Osteoblast (primary cell): ENCODE measurements at regions not wholly inside any gene's neighbourhood (a gene's known extent, or its start where the extent isn't known, plus 50 kb on each side); places are given as distances from the start of the nearest gene placed in this dataset.

Experiments used
- DNase-seq: peaks from one replicate; pipeline ENCODE4 v3.0.0; 2011; ENCODE audit warnings: low spot score, mixed read lengths; ENCODE audit not compliant: insufficient read length; ENCODE audit errors: missing footprints
- H2AFZ ChIP-seq: 2 replicates; pipeline ENCODE4 v1.6.0; 2011; ENCODE audit warnings: mild to moderate bottlenecking, low read length
- H3K27ac ChIP-seq: 2 replicates; pipeline ENCODE4 v1.5.1; 2011; ENCODE audit warnings: mild to moderate bottlenecking, low read depth, low read length, moderate library complexity
- H3K27me3 ChIP-seq: 2 replicates; pipeline ENCODE4 v1.6.0; 2012; ENCODE audit warnings: mild to moderate bottlenecking, control low read depth, inconsistent platforms, low read length, moderate library complexity; ENCODE audit not compliant: insufficient read depth
- H3K36me3 ChIP-seq: 2 replicates; pipeline ENCODE4 v1.5.1; 2011; ENCODE audit warnings: mild to moderate bottlenecking, low read length, control low read depth, moderate library complexity; ENCODE audit not compliant: insufficient read depth
- H3K4me1 ChIP-seq: 2 replicates; pipeline ENCODE4 v1.5.1; 2011; ENCODE audit warnings: mild to moderate bottlenecking, low read length, control low read depth, moderate library complexity; ENCODE audit not compliant: insufficient read depth
- H3K4me2 ChIP-seq: 2 replicates; pipeline ENCODE4 v1.6.0; 2011; ENCODE audit warnings: mild to moderate bottlenecking, low read length; ENCODE audit not compliant: insufficient read depth
- H3K4me3 ChIP-seq: fragments of 200-600 bp; sonication (generic); 3 replicates; pipeline ENCODE4 v1.5.1; 2012; ENCODE audit warnings: mild to moderate bottlenecking, low read length, inconsistent platforms; ENCODE audit not compliant: insufficient read depth
- H3K79me2 ChIP-seq: 2 replicates; pipeline ENCODE4 v1.6.0; 2012; ENCODE audit warnings: mild to moderate bottlenecking, low read length, control low read depth, inconsistent platforms; ENCODE audit not compliant: insufficient read depth
- H3K9me3 ChIP-seq: 2 replicates; pipeline ENCODE4 v1.5.1; 2011; ENCODE audit warnings: low read depth, low read length, control low read depth
- H4K20me1 ChIP-seq: 2 replicates; pipeline ENCODE4 v1.6.0; 2012; ENCODE audit warnings: mild to moderate bottlenecking, low read length, control low read depth; ENCODE audit not compliant: insufficient read depth
- TF ChIP-seq, protein P1 (sequence below): IDR thresholded peaks from 2 replicates; pipeline ENCODE4 v1.5.1; 2011; ENCODE audit warnings: mild to moderate bottlenecking, low read depth, low read length, moderate library complexity; ENCODE audit errors: extremely low read depth

DNA sequence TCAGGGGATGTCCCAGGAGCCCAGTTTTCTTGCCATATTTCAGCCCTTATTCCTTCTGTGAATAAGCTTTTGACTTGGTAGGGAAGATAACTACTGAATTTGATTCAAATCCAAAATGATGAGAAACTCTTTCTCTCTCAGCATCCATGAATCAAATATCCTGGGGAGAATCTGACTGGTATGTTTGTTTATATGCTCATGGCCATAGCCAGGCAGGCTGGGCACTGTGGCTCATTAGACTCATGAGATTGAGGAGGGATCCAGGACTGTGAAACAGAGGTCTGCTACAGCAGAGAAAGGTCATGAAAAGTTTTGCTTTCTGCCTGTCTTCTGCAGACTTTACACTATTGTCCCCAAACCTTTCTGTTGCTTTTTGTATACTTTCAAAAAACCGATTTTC, 346.4 kb upstream of the ATP2B1 start:
- DNase-seq, result peak; percentile 38
- Histone ChIP-seq H3K27ac (no peak overlapping the region), H2AFZ (no peak overlapping the region), H3K27me3 (no peaks in the 10 kb centered on the region), H3K79me2 (no peaks in the 10 kb centered on the region), H3K9me3 (no peaks in the 10 kb centered on the region), H3K4me1 (peaks cover 21% of the 10 kb centered on the region), H4K20me1 (no peaks in the 10 kb centered on the region), H3K4me3 (no peak overlapping the region), H3K36me3 (no peaks in the 10 kb centered on the region), H3K4me2 (no peak overlapping the region)
- TF ChIP-seq, protein P1, sequence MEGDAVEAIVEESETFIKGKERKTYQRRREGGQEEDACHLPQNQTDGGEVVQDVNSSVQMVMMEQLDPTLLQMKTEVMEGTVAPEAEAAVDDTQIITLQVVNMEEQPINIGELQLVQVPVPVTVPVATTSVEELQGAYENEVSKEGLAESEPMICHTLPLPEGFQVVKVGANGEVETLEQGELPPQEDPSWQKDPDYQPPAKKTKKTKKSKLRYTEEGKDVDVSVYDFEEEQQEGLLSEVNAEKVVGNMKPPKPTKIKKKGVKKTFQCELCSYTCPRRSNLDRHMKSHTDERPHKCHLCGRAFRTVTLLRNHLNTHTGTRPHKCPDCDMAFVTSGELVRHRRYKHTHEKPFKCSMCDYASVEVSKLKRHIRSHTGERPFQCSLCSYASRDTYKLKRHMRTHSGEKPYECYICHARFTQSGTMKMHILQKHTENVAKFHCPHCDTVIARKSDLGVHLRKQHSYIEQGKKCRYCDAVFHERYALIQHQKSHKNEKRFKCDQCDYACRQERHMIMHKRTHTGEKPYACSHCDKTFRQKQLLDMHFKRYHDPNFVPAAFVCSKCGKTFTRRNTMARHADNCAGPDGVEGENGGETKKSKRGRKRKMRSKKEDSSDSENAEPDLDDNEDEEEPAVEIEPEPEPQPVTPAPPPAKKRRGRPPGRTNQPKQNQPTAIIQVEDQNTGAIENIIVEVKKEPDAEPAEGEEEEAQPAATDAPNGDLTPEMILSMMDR, result no peak

DNA sequence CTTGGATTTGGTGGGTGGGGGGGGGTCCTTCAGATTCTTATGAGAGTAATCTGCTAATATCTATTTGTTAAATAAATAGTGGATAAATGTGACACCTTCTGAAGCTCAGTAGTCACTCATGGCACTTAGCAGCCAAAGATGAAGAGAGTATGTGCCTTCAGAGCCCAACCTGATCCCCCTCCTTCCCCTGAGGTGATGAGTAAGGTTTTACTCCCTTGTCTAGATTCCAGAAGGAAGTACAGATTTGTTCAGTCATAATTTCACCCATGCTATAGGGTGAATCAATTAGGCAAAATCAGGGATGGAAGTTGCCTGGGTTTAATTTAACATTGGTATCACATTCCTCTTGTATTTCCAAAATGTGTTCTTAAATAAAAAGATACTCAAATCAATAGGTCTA, 340.3 kb upstream of the ATP2B1 start:
- Histone ChIP-seq H3K4me2 (no peak overlapping the region), H3K27ac (no peak overlapping the region), H3K27me3 (no peaks in the 10 kb centered on the region), H3K79me2 (no peaks in the 10 kb centered on the region), H3K4me3 (no peak overlapping the region), H4K20me1 (no peaks in the 10 kb centered on the region), H2AFZ (no peak overlapping the region), H3K36me3 (no peaks in the 10 kb centered on the region), H3K4me1 (no peaks in the 10 kb centered on the region), H3K9me3 (no peaks in the 10 kb centered on the region)
- TF ChIP-seq, protein P1, result no peak
- DNase-seq, result peak; percentile 55

GRCh38 chr12:90045559-90045958, 336.9 kb upstream of the ATP2B1 start:
- DNase-seq, result no peak
- Histone ChIP-seq H3K27me3 (no peaks in the 10 kb centered on the region), H3K4me3 (no peak overlapping the region), H3K4me2 (no peak overlapping the region), H3K27ac (no peak overlapping the region), H3K36me3 (no peaks in the 10 kb centered on the region), H3K9me3 (no peaks in the 10 kb centered on the region), H4K20me1 (no peaks in the 10 kb centered on the region), H3K4me1 (peaks cover 9% of the 10 kb centered on the region), H3K79me2 (no peaks in the 10 kb centered on the region), H2AFZ (peak overlapping the region; percentile 51)
- TF ChIP-seq, protein P1, result no peak

DNA sequence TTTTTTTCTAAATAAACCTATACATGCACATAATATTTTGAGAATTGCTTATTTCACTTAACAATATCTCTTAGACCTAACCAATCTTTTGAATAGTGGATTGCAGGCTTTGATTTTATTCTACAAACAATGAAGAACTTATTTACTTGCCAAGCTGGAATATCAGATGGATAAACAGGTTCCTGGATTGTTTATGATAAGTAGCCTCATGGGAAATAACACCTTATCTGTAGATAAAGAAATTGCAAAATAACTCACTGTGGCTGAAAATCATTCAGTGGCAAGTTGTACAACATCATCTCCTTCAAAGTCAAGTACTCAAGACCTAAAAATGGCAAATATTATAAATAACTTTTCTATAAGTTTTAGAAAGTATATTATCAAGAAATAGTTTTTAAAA, 335.4 kb upstream of the ATP2B1 start:
- Histone ChIP-seq H3K4me3 (no peak overlapping the region), H3K4me1 (peaks cover 9% of the 10 kb centered on the region), H3K27me3 (no peaks in the 10 kb centered on the region), H3K4me2 (no peak overlapping the region), H3K9me3 (no peaks in the 10 kb centered on the region), H3K36me3 (no peaks in the 10 kb centered on the region), H4K20me1 (no peaks in the 10 kb centered on the region), H3K79me2 (no peaks in the 10 kb centered on the region), H3K27ac (no peak overlapping the region), H2AFZ (no peak overlapping the region)
- DNase-seq, result no peak
- TF ChIP-seq, protein P1, result no peak
